CD4-positive, alpha-beta T cell (primary cell): ENCODE measurements at regions not wholly inside any gene's neighbourhood (a gene's known extent, or its start where the extent isn't known, plus 50 kb on each side); places are given as distances from the start of the nearest gene placed in this dataset.

ENCODE experiments used
- ATAC-seq: fragments of 200-7000 bp; cut with Tn5 transposase; one replicate; pipeline ENCODE4 v1.10.0; 2022; ENCODE audit warnings: mild to moderate bottlenecking; ENCODE audit not compliant: poor library complexity
- CTCF ChIA-PET: fragments of 350-600 bp; sonication (Branson Sonifier 250); formaldehyde crosslinking; loops from one replicate; lab custom pipeline; 2021; ENCODE audit warnings: antibody characterized with exemption, inconsistent platforms; lab: Charles Lee
- POLR2A ChIA-PET: fragments of 350-600 bp; sonication (Branson Sonifier 250); formaldehyde crosslinking; loops from one replicate; lab custom pipeline; 2021; ENCODE audit warnings: antibody characterized with exemption, inconsistent platforms; lab: Charles Lee
- DNase-seq, 14 experiments: peaks; one replicate each; pipeline ENCODE4 v3.0.0-alpha.2; 2013 to 2020; ENCODE audit warnings: mixed read lengths in 2 of 14
- H3K27ac ChIP-seq, 2 donors: one replicate each; pipeline versions ENCODE4 v1.5.1 to v1.7.0; 2013; ENCODE audit warnings: low read length in 2 of 2, low read depth in 1 of 2, mild to moderate bottlenecking in 1 of 2
- H3K27me3 ChIP-seq, 2 experiments: 1 replicate in 1 of 2; 2 replicates in 1 of 2; pipeline versions ENCODE4 v1.6.1 to v1.7.0; 2013; ENCODE audit warnings: low read length in 2 of 2, control low read depth in 1 of 2, mild to moderate bottlenecking in 1 of 2, moderate library complexity in 1 of 2; ENCODE audit not compliant: insufficient read depth in 2 of 2, control insufficient read depth in 1 of 2
- H3K36me3 ChIP-seq: one replicate; pipeline ENCODE4 v1.6.1; 2013; ENCODE audit warnings: low read length, control low read depth; ENCODE audit not compliant: insufficient read depth
- H3K4me1 ChIP-seq: one replicate; pipeline ENCODE4 v1.6.1; 2013; ENCODE audit warnings: low read length, control low read depth; ENCODE audit not compliant: insufficient read depth
- H3K4me3 ChIP-seq: one replicate; pipeline ENCODE4 v1.5.1; 2013; ENCODE audit warnings: mild to moderate bottlenecking, low read length, moderate library complexity
- H3K9me3 ChIP-seq, 2 experiments: 1 replicate in 1 of 2; 2 replicates in 1 of 2; pipeline versions ENCODE4 v1.6.1 to v1.7.0; 2013; ENCODE audit warnings: low read length in 2 of 2, mild to moderate bottlenecking in 2 of 2, control low read depth in 1 of 2, moderate library complexity in 1 of 2; ENCODE audit not compliant: control insufficient read depth in 1 of 2, insufficient read depth in 1 of 2
- H3K27ac Mint-ChIP-seq: one replicate; pipeline ENCODE4 v1.8.0; 2020; ENCODE audit warnings: mixed read lengths
- H3K27me3 Mint-ChIP-seq: one replicate; pipeline ENCODE4 v1.8.0; 2021; ENCODE audit warnings: mixed read lengths
- H3K36me3 Mint-ChIP-seq: one replicate; pipeline ENCODE4 v1.8.0; 2021; ENCODE audit warnings: low read depth, mixed read lengths
- H3K4me1 Mint-ChIP-seq: one replicate; pipeline ENCODE4 v1.8.0; 2021; ENCODE audit warnings: low read depth, mixed read lengths
- H3K4me3 Mint-ChIP-seq: one replicate; pipeline ENCODE4 v1.8.0; 2020; ENCODE audit warnings: mild to moderate bottlenecking, mixed read lengths
- H3K9me3 Mint-ChIP-seq: one replicate; pipeline ENCODE4 v1.8.0; 2020; ENCODE audit warnings: mixed read lengths
- intact Hi-C, 2 experiments: fragments of 100-400 bp; cut with DNase I in 1 of 2; cut with micrococcal nuclease in 1 of 2; formaldehyde crosslinking; loops; one replicate each; pipeline versions ENCODE4 v1.15.1 to v1.9.0; 2023 to 2025; cut with DNase I, micrococcal nuclease
- TF ChIP-seq, protein P1 (sequence below): fragments of 200-600 bp; IDR thresholded peaks from one replicate; pipeline ENCODE4 v1.8.0; 2022; ENCODE audit warnings: antibody characterized with exemption, mild to moderate bottlenecking

DNA sequence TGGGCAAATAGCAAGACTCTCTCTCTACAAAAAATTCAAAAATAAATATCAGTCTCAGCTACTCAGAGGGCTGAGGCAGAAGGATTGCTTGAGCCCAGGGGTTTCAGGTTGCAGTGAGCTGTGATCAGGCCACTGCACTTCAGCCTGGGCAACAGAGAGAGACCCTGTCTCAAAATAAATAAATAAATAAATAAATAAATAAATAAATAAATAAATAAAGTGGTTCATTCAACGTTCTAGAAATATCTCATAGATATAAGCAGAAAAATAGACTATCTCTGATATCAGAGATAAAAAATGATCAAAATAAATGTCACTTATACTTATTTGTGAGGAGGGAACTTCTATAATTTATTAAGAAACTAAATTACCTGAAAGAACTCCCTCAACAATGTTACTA is 480.9 kb downstream of the FBXO15 start:
- intact Hi-C loops: no loop called here
- Histone ChIP-seq H3K9me3 (peaks cover 0 to 7% of the 10 kb centered on the region in 2 experiments), H3K36me3 (no peaks in the 10 kb centered on the region), H3K27me3 (no peaks in the 10 kb centered on the region), H3K4me3 (no peak overlapping the region), H3K4me1 (no peaks in the 10 kb centered on the region), H3K27ac (no peak overlapping the region)
- POLR2A ChIA-PET: interaction anchor here (0.6 kb wide), 1 partner anchor 166 kb away, joined by 6 read pairs; no protein-coding TSS in a partner anchor
- Mint-ChIP-seq H3K4me3 (no peak overlapping the region), H3K27me3 (no peaks in the 10 kb centered on the region), H3K4me1 (no peaks in the 10 kb centered on the region), H3K9me3 (no peaks in the 10 kb centered on the region), H3K36me3 (no peaks in the 10 kb centered on the region), H3K27ac (no peak overlapping the region)
- TF ChIP-seq, protein P1, sequence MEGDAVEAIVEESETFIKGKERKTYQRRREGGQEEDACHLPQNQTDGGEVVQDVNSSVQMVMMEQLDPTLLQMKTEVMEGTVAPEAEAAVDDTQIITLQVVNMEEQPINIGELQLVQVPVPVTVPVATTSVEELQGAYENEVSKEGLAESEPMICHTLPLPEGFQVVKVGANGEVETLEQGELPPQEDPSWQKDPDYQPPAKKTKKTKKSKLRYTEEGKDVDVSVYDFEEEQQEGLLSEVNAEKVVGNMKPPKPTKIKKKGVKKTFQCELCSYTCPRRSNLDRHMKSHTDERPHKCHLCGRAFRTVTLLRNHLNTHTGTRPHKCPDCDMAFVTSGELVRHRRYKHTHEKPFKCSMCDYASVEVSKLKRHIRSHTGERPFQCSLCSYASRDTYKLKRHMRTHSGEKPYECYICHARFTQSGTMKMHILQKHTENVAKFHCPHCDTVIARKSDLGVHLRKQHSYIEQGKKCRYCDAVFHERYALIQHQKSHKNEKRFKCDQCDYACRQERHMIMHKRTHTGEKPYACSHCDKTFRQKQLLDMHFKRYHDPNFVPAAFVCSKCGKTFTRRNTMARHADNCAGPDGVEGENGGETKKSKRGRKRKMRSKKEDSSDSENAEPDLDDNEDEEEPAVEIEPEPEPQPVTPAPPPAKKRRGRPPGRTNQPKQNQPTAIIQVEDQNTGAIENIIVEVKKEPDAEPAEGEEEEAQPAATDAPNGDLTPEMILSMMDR: no peak
- ATAC-seq: no peak
- CTCF ChIA-PET: no interaction called here
- DNase-seq: no peak

DNA sequence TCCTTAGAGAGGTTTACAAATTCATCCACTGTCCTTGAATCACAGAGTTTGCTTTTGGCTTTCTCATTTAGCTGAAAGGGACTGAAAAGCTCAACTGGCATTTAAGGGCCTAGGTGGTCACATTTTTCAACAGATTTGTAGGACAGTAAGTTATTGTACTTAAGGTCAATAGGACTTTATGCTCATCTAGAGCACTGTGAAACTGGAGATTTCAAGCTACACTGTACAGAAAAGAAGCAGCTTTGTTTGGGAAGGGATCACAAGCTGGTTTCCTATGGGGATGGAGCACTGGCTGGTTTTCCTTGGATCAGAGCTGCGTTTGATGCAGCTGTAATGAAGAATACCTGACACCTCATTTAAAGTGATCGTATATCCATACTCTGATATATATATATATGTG is 482.7 kb downstream of the FBXO15 start:
- H3K27me3 Mint-ChIP-seq: no peaks in the 10 kb centered on the region
- H3K4me3 Mint-ChIP-seq: no peak overlapping the region

DNA sequence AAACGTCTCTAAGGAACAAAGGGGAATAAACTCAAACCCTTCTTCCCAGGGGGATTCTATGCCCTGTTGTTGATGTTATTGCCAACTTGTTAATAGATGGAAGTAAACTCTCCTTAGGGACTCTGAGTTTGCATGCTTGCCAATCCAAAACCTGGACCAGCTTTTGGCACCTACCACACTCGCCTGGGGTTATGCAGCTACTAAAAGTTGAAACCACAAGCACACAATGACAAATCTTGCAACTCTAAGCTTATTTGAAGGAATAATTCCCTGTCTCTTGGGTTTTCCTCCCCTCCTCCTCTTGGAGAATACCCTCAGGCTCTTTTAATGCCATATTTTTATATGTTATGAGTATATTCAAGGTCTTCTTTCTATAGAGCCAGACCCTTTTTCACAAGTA is 484.1 kb downstream of the FBXO15 start:
- Mint-ChIP-seq H3K27ac (no peak overlapping the region), H3K9me3 (no peaks in the 10 kb centered on the region), H3K4me3 (no peak overlapping the region), H3K4me1 (no peaks in the 10 kb centered on the region), H3K36me3 (no peaks in the 10 kb centered on the region), H3K27me3 (no peaks in the 10 kb centered on the region)
- no peaks in the 10 kb centered on the region for H3K4me1 ChIP-seq
- no peak overlapping the region for H3K27ac ChIP-seq
- ATAC-seq: no peak
- POLR2A ChIA-PET: no interaction called here
- DNase-seq: no peak
- no peaks in the 10 kb centered on the region for H3K36me3 ChIP-seq
- H3K9me3 ChIP-seq: peaks cover 0 to 3% of the 10 kb centered on the region in 2 experiments
- intact Hi-C loops: no loop called here
- TF ChIP-seq, protein P1: no peak
- H3K4me3 ChIP-seq: no peak overlapping the region
- no peaks in the 10 kb centered on the region for H3K27me3 ChIP-seq
- CTCF ChIA-PET: no interaction called here

More for the DNA sequence above, 482.7 kb downstream of the FBXO15 start:
- Histone ChIP-seq H3K36me3 (no peaks in the 10 kb centered on the region), H3K9me3 (peaks cover 0 to 7% of the 10 kb centered on the region in 2 experiments), H3K4me1 (no peaks in the 10 kb centered on the region), H3K27me3 (no peaks in the 10 kb centered on the region), H3K27ac (no peak overlapping the region), H3K4me3 (no peak overlapping the region)
- ChIA-PET CTCF (no interaction called here), POLR2A (no interaction called here)
- H3K9me3 Mint-ChIP-seq: no peaks in the 10 kb centered on the region
- no peak for DNase-seq
- intact Hi-C loops: no loop called here
- ATAC-seq: no peak
- no peaks in the 10 kb centered on the region for H3K36me3 Mint-ChIP-seq
- H3K4me1 Mint-ChIP-seq: no peaks in the 10 kb centered on the region
- TF ChIP-seq, protein P1: no peak
- no peak overlapping the region for H3K27ac Mint-ChIP-seq
